Fibroblast of mammary gland (primary cell): ENCODE measurements at regions not wholly inside any gene's neighbourhood (a gene's known extent, or its start where the extent isn't known, plus 50 kb on each side); places are given as distances from the start of the nearest gene placed in this dataset.
"Not testable (repeated sequence)": the region's sequence is repeated elsewhere in the genome, so short reads cannot be mapped to it uniquely, and the experiment has no call there.

Source experiments
- DNase-seq: peaks from one replicate; pipeline ENCODE4 v3.0.0-alpha.2; 2010; ENCODE audit warnings: low read depth
- H3K4me3 ChIP-seq: 2 replicates; pipeline ENCODE4 v1.5.1; 2011; ENCODE audit warnings: low read depth, mild to moderate bottlenecking, low read length, moderate library complexity; ENCODE audit not compliant: control insufficient read depth
- CTCF ChIP-seq: conservative IDR thresholded peaks from 2 replicates; pipeline ENCODE4 v1.5.1; 2011; ENCODE audit warnings: low read depth, low read length, inconsistent platforms; ENCODE audit not compliant: control insufficient read depth, insufficient read depth

GRCh38 chr18:22753130-22753831 is 179.8 kb upstream of the RBBP8 start:
- no peak for TF ChIP-seq CTCF
- H3K4me3 ChIP-seq = no peak overlapping the region
- DNase-seq = no peak

GRCh38 chr18:22764005-22764404 is 169.1 kb upstream of the RBBP8 start:
- H3K4me3 ChIP-seq, DNase-seq: not testable (repeated sequence)

GRCh38 chr18:22765896-22766295 is 167.2 kb upstream of the RBBP8 start:
- DNase-seq = no peak
- H3K4me3 ChIP-seq = no peak overlapping the region
- TF ChIP-seq CTCF = no peak

- no peak for DNase-seq
- no peak for TF ChIP-seq CTCF
- no peak overlapping the region for H3K4me3 ChIP-seq
Observed at GRCh38 chr18:22767653-22768052, 165.5 kb upstream of the RBBP8 start.

GRCh38 chr18:22773944-22774343 is 159.2 kb upstream of the RBBP8 start:
- TF ChIP-seq CTCF = no peak
- H3K4me3 ChIP-seq = no peak overlapping the region
- no peak for DNase-seq

GRCh38 chr18:22778996-22779395 is 154.1 kb upstream of the RBBP8 start:
- DNase-seq = no peak
- TF ChIP-seq CTCF = no peak
- no peak overlapping the region for H3K4me3 ChIP-seq

- TF ChIP-seq CTCF = no peak
- no peak for DNase-seq
- no peak overlapping the region for H3K4me3 ChIP-seq
Observed at GRCh38 chr18:22783245-22783644, 149.9 kb upstream of the RBBP8 start.
